ENCODE measurements at regions not wholly inside any gene's neighbourhood (a gene's known extent, or its start where the extent isn't known, plus 50 kb on each side); places are given as distances from the start of the nearest gene placed in this dataset.
A peak's percentile ranks its signal among the peaks of the same experiment; 100 is the strongest.

GRCh38 chr4:20420916-20421602, 169.4 kb downstream of the SLIT2 start:
- H3K27ac ChIP-seq, result no peak overlapping the region
- no peaks in the 10 kb centered on the region for H3K9me3 ChIP-seq
- no peaks in the 10 kb centered on the region for H3K36me3 ChIP-seq
- no peak for DNase-seq (ENCODE audit: low spot score)
- no peaks in the 10 kb centered on the region for H3K4me1 ChIP-seq (ENCODE audit: control insufficient read depth in 1 of 2, low read depth in 2 of 2)
- no peak for ATAC-seq (ENCODE audit: insufficient number of reproducible peaks, low FRiP score, low read depth)
- no peak for TF ChIP-seq CTCF (IDR thresholded peaks at IDR 0.05)
- no peaks in the 10 kb centered on the region for H3K27me3 ChIP-seq (replicated peaks; ENCODE audit: insufficient read depth)
- no peak overlapping the region for H3K4me3 ChIP-seq

- H3K36me3 ChIP-seq, result no peaks in the 10 kb centered on the region
- no peak for TF ChIP-seq CTCF (IDR thresholded peaks at IDR 0.05)
Observed at GRCh38 chr4:20421603-20421985, 169.9 kb downstream of the SLIT2 start.

GRCh38 chr4:20422398-20422797, 170.7 kb downstream of the SLIT2 start:
- no peaks in the 10 kb centered on the region for H3K9me3 ChIP-seq
- H3K27ac ChIP-seq, result no peak overlapping the region
- TF ChIP-seq CTCF (IDR thresholded peaks at IDR 0.05), result peak; percentile 29
- no peaks in the 10 kb centered on the region for H3K4me1 ChIP-seq (ENCODE audit: control insufficient read depth in 1 of 2, low read depth in 2 of 2)
- no peak for DNase-seq (ENCODE audit: low spot score)
- no peak for ATAC-seq (ENCODE audit: insufficient number of reproducible peaks, low FRiP score, low read depth)
- H3K27me3 ChIP-seq (replicated peaks; ENCODE audit: insufficient read depth), result no peaks in the 10 kb centered on the region
- H3K4me3 ChIP-seq, result no peak overlapping the region
- H3K36me3 ChIP-seq, result no peaks in the 10 kb centered on the region

More at GRCh38 chr4:20421603-20421985, 169.9 kb downstream of the SLIT2 start:
- Histone ChIP-seq H3K4me3 (no peak overlapping the region), H3K4me1 (ENCODE audit: control insufficient read depth in 1 of 2, low read depth in 2 of 2) (no peaks in the 10 kb centered on the region), H3K9me3 (no peaks in the 10 kb centered on the region), H3K27ac (no peak overlapping the region), H3K27me3 (replicated peaks; ENCODE audit: insufficient read depth) (no peaks in the 10 kb centered on the region)
- ATAC-seq (ENCODE audit: insufficient number of reproducible peaks, low FRiP score, low read depth), result no peak
- DNase-seq (ENCODE audit: low spot score), result no peak

GRCh38 chr4:20423420-20423819, 171.7 kb downstream of the SLIT2 start:
- no peaks in the 10 kb centered on the region for H3K27me3 ChIP-seq (replicated peaks; ENCODE audit: insufficient read depth)
- H3K4me3 ChIP-seq, result no peak overlapping the region
- no peaks in the 10 kb centered on the region for H3K9me3 ChIP-seq
- H3K27ac ChIP-seq, result no peak overlapping the region
- no peaks in the 10 kb centered on the region for H3K36me3 ChIP-seq
- TF ChIP-seq CTCF (IDR thresholded peaks at IDR 0.05), result no peak
- H3K4me1 ChIP-seq (ENCODE audit: control insufficient read depth in 1 of 2, low read depth in 2 of 2), result no peaks in the 10 kb centered on the region
- DNase-seq (ENCODE audit: low spot score) (no peak), ATAC-seq (ENCODE audit: insufficient number of reproducible peaks, low FRiP score, low read depth) (no peak)

- Histone ChIP-seq H3K4me1 (ENCODE audit: control insufficient read depth in 1 of 2, low read depth in 2 of 2) (peaks cover 3 to 4% of the 10 kb centered on the region in 2 donors), H3K27ac (no peak overlapping the region), H3K4me3 (no peak overlapping the region), H3K27me3 (replicated peaks; ENCODE audit: insufficient read depth) (no peaks in the 10 kb centered on the region), H3K36me3 (no peaks in the 10 kb centered on the region), H3K9me3 (no peaks in the 10 kb centered on the region)
- ATAC-seq (ENCODE audit: insufficient number of reproducible peaks, low FRiP score, low read depth) (no peak), DNase-seq (ENCODE audit: low spot score) (no peak)
- TF ChIP-seq CTCF (IDR thresholded peaks at IDR 0.05), result no peak
Observed at GRCh38 chr4:20426028-20426427, 174.3 kb downstream of the SLIT2 start.

Data from thoracic aorta (tissue), 2 donors.